Common myeloid progenitor, CD34-positive (primary cell): ENCODE measurements at regions not wholly inside any gene's neighbourhood (a gene's known extent, or its start where the extent isn't known, plus 50 kb on each side); places are given as distances from the start of the nearest gene placed in this dataset.

Source experiments
- CTCF ChIA-PET: fragments of 350-600 bp; sonication (Branson Sonifier 250); formaldehyde crosslinking; loops from one replicate; lab custom pipeline; 2021; ENCODE audit warnings: antibody characterized with exemption; lab: Charles Lee
- POLR2A ChIA-PET: fragments of 350-600 bp; sonication (Branson Sonifier 250); formaldehyde crosslinking; loops from one replicate; lab custom pipeline; 2021; ENCODE audit warnings: antibody characterized with exemption; lab: Charles Lee
- DNase-seq, 3 donors: peaks; one replicate each; pipeline versions ENCODE4 v3.0.0 to v3.0.0-alpha.2; 2013
- H3K27ac ChIP-seq, 2 experiments: 1 replicate in 1 of 2; 2 replicates in 1 of 2; pipeline ENCODE4 v1.7.0; 2013; ENCODE audit warnings: inconsistent platforms in 2 of 2, low read length in 2 of 2, mild to moderate bottlenecking in 2 of 2, low read depth in 1 of 2, moderate library complexity in 1 of 2; ENCODE audit not compliant: severe bottlenecking in 2 of 2, insufficient read depth in 1 of 2, poor library complexity in 1 of 2
- H3K27me3 ChIP-seq, 5 experiments: replicated peaks in 2 of 5; 1 replicate in 3 of 5; 2 replicates in 2 of 5; pipeline versions ENCODE4 v1.6.1 to v1.7.0; 2013; ENCODE audit warnings: low read length in 4 of 5, mild to moderate bottlenecking in 2 of 5, moderate library complexity in 2 of 5, inconsistent platforms in 1 of 5; ENCODE audit not compliant: insufficient read depth in 5 of 5, control insufficient read depth in 4 of 5
- H3K36me3 ChIP-seq, 4 experiments: 1 replicate in 2 of 4; 2 replicates in 2 of 4; pipeline versions ENCODE4 v1.6.1 to v1.7.0; 2013; ENCODE audit warnings: low read length in 3 of 4, control low read depth in 1 of 4, mild to moderate bottlenecking in 1 of 4; ENCODE audit not compliant: control insufficient read depth in 4 of 4, insufficient read depth in 4 of 4
- H3K4me1 ChIP-seq, 4 experiments: 1 replicate in 3 of 4; 2 replicates in 1 of 4; pipeline versions ENCODE4 v1.6.1 to v1.7.1; 2013; ENCODE audit warnings: low read length in 3 of 4, mild to moderate bottlenecking in 3 of 4, control low read depth in 1 of 4, inconsistent platforms in 1 of 4, moderate library complexity in 1 of 4; ENCODE audit not compliant: control insufficient read depth in 4 of 4, insufficient read depth in 4 of 4; ENCODE audit errors: control extremely low read depth in 1 of 4
- H3K4me3 ChIP-seq, 7 experiments: 1 replicate in 4 of 7; 2 replicates in 3 of 7; pipeline versions ENCODE4 v1.5.1 to v1.7.0; 2013; ENCODE audit warnings: mild to moderate bottlenecking in 7 of 7, low read length in 6 of 7, moderate library complexity in 6 of 7, inconsistent platforms in 2 of 7, low read depth in 2 of 7, control low read depth in 1 of 7; ENCODE audit not compliant: insufficient read depth in 4 of 7, control insufficient read depth in 1 of 7; ENCODE audit errors: extremely low read depth in 1 of 7
- H3K9me3 ChIP-seq, 5 experiments: 1 replicate in 4 of 5; 2 replicates in 1 of 5; pipeline versions ENCODE4 v1.6.1 to v1.7.1; 2013; ENCODE audit warnings: low read length in 4 of 5, mild to moderate bottlenecking in 2 of 5, inconsistent platforms in 1 of 5, low read depth in 1 of 5, moderate library complexity in 1 of 5; ENCODE audit not compliant: control insufficient read depth in 4 of 5, insufficient read depth in 2 of 5; ENCODE audit errors: control extremely low read depth in 1 of 5
- WGBS: methylation state at CpG from one replicate; pipeline ENCODE4 v1.1.5; 2013; ENCODE audit not compliant: insufficient coverage; 5-methylcytosine and 5-hydroxymethylcytosine counted together

GRCh38 chr10:69739634-69740033 lies 62.1 kb upstream of the COL13A1 start:
- ChIA-PET POLR2A (no interaction called here), CTCF (no interaction called here)
- DNase-seq, result no peak
- Histone ChIP-seq H3K9me3 (no peaks in the 10 kb centered on the region), H3K27me3 (peaks cover 0 to 7% (median 0%) of the 10 kb centered on the region in 5 experiments), H3K36me3 (no peaks in the 10 kb centered on the region), H3K4me3 (no peak overlapping the region), H3K4me1 (peaks cover 0 to 1% (median 0%) of the 10 kb centered on the region in 4 experiments), H3K27ac (no peak overlapping the region)
- WGBS, result 80% methylated on average over 6 of the region's 7 CpGs

GRCh38 chr10:69740126-69740525 lies 61.6 kb upstream of the COL13A1 start:
- WGBS, result 100% methylated on average over 3 of the region's 3 CpGs
- Histone ChIP-seq H3K4me3 (no peak overlapping the region), H3K27me3 (peaks cover 0 to 7% (median 0%) of the 10 kb centered on the region in 5 experiments), H3K36me3 (no peaks in the 10 kb centered on the region), H3K4me1 (no peaks in the 10 kb centered on the region), H3K9me3 (no peaks in the 10 kb centered on the region), H3K27ac (no peak overlapping the region)
- no peak for DNase-seq
- CTCF ChIA-PET, result no interaction called here
- POLR2A ChIA-PET, result no interaction called here

DNA sequence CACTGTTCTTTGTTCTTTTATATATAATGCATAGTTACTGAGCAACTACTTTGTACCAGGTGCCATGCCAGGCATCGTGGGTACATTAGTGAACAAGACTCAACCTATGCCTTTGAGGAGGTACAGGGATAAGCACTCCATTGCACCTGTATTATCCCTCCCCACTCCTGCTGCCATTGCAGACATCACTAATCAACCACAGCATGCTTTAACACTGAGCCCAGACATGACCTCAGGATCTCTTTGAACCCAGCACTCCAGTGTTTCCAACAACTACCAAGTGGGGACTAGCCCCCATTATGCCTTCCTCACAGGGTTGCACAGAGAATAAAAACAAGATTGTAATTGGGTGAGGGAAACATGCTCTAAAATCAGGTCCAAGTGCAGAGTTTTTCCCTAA lies 60.5 kb upstream of the COL13A1 start:
- Histone ChIP-seq H3K27ac (no peak overlapping the region), H3K4me1 (no peaks in the 10 kb centered on the region), H3K4me3 (no peak overlapping the region), H3K27me3 (peaks cover 0 to 7% (median 2%) of the 10 kb centered on the region in 5 experiments), H3K9me3 (no peaks in the 10 kb centered on the region), H3K36me3 (no peaks in the 10 kb centered on the region)
- WGBS, result no CpG with 5 or more reads among the region's 1 CpG
- DNase-seq, result no peak
- ChIA-PET POLR2A (no interaction called here), CTCF (no interaction called here)

- Histone ChIP-seq H3K9me3 (no peaks in the 10 kb centered on the region), H3K36me3 (no peaks in the 10 kb centered on the region), H3K27ac (no peak overlapping the region), H3K4me3 (no peak overlapping the region), H3K27me3 (peaks cover 0 to 7% (median 2%) of the 10 kb centered on the region in 5 experiments), H3K4me1 (no peaks in the 10 kb centered on the region)
- 95% methylated on average over 3 of the region's 5 CpGs for WGBS
- ChIA-PET CTCF (interaction anchor here (0.6 to 1.7 kb wide), 4 partner anchors 27 to 170 kb away, joined by 3 to 4 read pairs (median 3); no protein-coding TSS in a partner anchor), POLR2A (no interaction called here)
- DNase-seq, result no peak
These were observed 59.9 kb upstream of the COL13A1 start for GRCh38 chr10:69741671-69742355.

DNA sequence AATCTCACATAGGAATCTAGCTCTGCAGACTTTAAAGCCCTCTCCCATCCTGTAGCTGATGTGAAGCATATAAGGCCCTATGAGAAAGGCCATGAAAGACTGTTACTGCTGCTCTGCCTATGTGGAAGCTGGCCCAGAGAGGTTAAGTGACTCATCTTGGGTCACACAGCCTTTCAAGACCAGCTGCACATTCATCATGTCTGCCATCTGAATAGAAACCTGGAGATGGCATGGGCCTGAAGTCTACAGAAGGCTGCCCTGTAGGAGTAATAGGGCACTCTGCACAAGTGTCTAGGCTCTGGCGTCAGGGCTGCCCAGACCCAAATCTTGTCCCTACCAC lies 59.4 kb upstream of the COL13A1 start:
- WGBS, result 100% methylated on average over 1 of the region's 1 CpG
- ChIA-PET POLR2A (no interaction called here), CTCF (interaction anchor here (0.6 to 1.7 kb wide), 6 partner anchors 26 to 170 kb away, joined by 3 to 4 read pairs (median 3); no protein-coding TSS in a partner anchor)
- no peaks in the 10 kb centered on the region for H3K9me3 ChIP-seq
- no peak for DNase-seq
- peaks cover 0 to 7% (median 2%) of the 10 kb centered on the region in 5 experiments for H3K27me3 ChIP-seq
- H3K4me1 ChIP-seq, result no peaks in the 10 kb centered on the region
- no peak overlapping the region for H3K27ac ChIP-seq
- no peaks in the 10 kb centered on the region for H3K36me3 ChIP-seq
- no peak overlapping the region for H3K4me3 ChIP-seq

DNA sequence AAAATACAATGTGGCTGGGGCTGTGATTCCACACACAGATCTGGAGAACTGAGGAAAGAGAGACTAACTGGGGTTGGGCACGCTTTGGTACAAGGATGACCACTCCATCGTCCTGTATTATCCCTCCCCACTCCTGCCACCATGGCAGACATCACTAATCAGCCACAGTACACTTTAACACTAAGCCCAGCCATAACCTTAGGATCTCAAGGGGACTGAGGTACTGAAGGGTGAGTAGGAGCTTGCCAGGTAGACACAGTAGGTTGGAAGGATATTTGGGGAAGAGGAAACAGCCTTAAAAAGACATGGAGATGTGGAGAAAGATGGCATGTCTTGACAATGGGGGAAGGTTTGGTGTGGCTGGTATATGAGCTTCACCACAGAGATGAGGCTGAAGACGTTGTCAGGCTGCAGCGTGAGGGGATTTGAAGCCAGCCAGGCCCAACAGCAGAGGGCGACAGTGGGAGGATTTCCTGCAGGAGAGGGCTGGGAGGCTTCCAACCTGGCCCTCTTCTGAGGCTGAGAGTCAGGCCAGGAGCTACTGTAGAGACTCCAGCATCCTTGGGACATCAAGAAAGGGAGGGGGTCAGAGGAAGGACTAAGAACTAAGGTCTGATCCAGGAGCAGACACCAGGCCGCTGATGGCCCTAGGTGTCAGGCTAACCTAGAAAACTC lies 58.6 kb upstream of the COL13A1 start:
- POLR2A ChIA-PET, result no interaction called here
- CTCF ChIA-PET, result interaction anchor here (1.1 to 1.7 kb wide), 6 partner anchors 18 to 94 kb away, joined by 3 to 4 read pairs (median 3); no protein-coding TSS in a partner anchor
- H3K27ac ChIP-seq, result no peak overlapping the region
- H3K4me3 ChIP-seq, result no peak overlapping the region
- no peaks in the 10 kb centered on the region for H3K9me3 ChIP-seq
- no peaks in the 10 kb centered on the region for H3K4me1 ChIP-seq
- peak in 2 of 3 donors; percentile 16 to 21 for DNase-seq
- H3K36me3 ChIP-seq, result no peaks in the 10 kb centered on the region
- 88% methylated on average over 4 of the region's 6 CpGs for WGBS
- peaks cover 0 to 7% (median 2%) of the 10 kb centered on the region in 5 experiments for H3K27me3 ChIP-seq

DNA sequence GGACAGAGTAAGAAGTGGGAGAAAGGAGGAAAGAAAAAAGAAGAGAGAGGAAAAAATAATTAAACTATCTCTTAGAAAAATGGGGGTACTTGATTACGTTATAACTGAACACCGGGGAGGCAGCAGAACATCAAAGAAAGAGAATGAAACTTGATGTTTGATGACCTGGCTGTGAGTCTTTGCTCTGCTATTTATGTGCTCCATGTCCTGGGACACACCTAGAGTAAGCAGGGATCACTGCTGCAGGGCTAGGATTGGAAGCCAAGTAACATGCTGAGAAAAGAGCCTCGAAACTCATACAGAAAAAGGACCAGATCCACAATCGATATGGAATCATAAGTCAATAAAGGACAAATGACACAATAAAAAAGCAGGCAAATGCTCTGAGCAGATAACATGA lies 56.7 kb upstream of the COL13A1 start:
- 100% methylated on average over 4 of the region's 4 CpGs for WGBS
- H3K27me3 ChIP-seq, result peaks cover 0 to 6% (median 2%) of the 10 kb centered on the region in 5 experiments

More for the DNA sequence above, 56.7 kb upstream of the COL13A1 start:
- no peak overlapping the region for H3K4me3 ChIP-seq
- ChIA-PET POLR2A (no interaction called here), CTCF (interaction anchor here (1.0 to 1.3 kb wide), 2 partner anchors 41 to 170 kb away, joined by 3 to 5 read pairs; no protein-coding TSS in a partner anchor)
- H3K9me3 ChIP-seq, result no peaks in the 10 kb centered on the region
- H3K27ac ChIP-seq, result no peak overlapping the region
- DNase-seq, result no peak
- no peaks in the 10 kb centered on the region for H3K4me1 ChIP-seq
- no peaks in the 10 kb centered on the region for H3K36me3 ChIP-seq
